Kidney tubule cell (primary cell): ENCODE measurements at regions not wholly inside any gene's neighbourhood (a gene's known extent, or its start where the extent isn't known, plus 50 kb on each side); places are given as distances from the start of the nearest gene placed in this dataset.
"Not testable (repeated sequence)": the region's sequence is repeated elsewhere in the genome, so short reads cannot be mapped to it uniquely, and the experiment has no call there.

Experiments used
- DNase-seq: peaks from one replicate; pipeline ENCODE4 v3.0.0-alpha.2; 2018; ENCODE audit warnings: low spot score

DNA sequence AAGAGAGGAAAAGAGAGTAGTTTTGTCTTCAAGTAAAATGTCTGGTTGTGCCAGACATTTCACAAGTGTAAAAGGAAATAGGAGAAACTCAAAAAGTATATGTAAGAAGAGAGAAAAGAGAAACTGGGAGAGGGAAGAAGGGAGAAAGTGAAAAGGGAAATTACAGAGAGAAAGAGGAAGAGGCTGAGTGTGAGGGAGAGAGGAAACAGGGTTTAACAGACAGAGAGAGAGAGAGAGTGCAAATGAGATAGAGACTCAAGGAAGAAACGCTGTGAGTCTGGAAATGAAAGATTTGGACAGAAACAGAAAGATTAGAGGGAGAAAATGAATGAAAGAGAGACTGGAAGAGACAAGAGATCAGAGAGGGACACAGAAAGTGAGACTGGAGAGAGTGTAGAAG, 806.2 kb downstream of the PLA2G4A start:
- no peak for DNase-seq

DNA sequence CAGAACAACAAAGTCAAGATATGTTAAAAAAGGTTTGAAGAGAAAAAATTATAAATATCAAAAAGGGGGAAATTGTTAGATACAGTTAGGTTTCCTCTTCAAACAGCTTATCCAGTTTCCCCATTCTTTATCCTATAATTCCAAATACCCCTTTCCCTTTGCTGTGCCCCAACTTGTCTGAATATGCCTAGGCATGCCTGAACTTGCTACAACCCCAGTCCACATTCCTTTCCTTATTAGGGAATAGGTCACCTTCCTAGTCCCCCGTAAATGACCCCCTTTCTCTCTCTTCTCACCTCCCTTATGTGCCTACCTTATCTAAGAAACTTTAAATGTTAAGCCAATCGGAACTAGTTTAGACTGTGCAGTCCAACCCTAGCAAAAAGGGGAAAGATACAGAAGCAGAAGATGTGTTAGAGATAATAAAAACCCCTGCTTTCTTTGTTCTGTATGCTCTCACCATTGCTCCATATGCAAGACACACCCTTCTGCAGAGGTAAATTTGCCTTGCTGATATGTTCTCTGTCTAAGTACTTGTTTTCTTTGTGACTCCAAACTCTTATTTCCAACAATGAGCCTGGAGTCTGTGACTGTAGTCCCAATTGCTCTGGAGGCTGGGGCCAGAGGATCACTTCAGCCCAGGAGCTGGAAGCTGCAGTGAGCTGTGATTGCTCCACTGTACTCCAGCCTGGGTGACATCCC, 810.1 kb downstream of the PLA2G4A start:
- no peak for DNase-seq

DNA sequence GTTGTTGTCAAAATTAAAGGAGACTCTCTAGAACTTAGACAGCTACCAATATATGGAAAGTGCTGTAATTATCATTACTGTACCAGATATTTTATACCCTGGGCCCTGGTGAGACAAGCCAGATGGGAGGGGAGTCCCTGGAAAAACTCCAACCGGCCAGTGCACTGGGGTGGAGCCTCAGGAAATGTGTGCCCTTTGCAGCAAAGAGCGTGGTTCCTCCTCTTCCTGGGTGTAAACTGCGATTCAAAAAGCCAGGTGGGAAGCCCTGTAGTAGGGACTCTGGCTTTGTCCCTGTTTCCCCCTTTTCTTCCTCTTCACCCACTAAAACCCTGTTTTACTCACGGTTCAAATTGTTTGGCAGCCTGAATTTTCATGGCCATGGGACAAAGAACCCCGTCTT, 812.3 kb downstream of the PLA2G4A start:
- no peak for DNase-seq

DNA sequence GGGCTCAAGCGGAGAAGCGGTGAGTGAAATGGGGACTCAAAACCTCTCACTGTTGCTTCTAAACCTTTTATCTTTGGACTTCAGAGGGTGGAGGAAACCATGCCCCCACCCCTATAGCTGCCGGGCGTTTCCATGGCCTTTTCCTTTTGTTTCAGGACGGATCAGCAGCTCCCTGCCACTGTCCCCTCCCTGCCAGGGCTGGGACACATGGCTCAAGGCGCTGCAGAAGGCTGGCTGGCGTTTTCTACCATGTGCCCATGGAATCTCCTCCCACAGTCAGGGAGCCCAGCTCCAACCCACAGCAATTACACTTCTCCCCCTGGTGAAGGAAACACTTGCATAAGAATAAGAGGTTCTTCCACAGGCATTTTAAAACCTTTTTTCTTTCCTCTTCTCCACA, 812.7 kb downstream of the PLA2G4A start:
- DNase-seq = no peak

DNA sequence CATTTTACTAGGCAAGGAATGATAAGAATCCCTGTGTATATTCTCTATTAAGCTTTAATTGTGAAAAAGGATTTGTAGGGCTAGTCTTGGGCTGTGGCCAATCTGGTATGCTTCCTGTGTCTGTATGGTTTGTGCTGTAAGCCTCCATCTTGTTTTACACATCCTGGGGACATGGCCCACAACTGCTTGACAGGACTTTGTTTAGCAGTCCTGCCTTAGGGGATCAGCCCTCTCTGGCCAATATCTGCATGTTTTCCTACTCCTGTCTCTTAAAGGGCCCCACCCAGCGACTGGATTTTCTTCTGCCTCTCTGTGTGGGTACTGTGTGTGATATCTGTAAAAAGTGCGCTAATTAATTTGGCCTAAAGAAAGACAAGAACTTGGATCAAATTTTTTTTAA, 813.2 kb downstream of the PLA2G4A start:
- no peak for DNase-seq

DNA sequence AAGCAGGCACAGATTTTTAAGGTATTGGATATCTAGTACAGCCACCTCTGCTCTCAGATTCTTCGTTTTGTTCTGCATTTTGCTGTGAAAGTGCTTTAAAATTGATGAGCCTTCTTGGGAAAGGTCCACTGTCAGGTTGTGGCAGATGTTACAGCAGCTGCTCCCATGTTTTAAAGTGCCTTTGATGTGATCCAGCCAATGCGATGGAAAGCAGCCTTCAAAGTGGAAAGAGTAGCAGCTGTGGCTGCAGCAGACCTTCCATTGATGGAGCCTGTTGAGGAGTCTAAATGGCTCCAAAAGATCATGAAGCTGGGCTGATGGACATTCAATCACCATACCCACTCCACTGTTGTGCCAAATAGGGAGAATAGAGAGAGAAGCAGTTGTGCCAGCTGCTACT, 816.9 kb downstream of the PLA2G4A start:
- no peak for DNase-seq

DNA sequence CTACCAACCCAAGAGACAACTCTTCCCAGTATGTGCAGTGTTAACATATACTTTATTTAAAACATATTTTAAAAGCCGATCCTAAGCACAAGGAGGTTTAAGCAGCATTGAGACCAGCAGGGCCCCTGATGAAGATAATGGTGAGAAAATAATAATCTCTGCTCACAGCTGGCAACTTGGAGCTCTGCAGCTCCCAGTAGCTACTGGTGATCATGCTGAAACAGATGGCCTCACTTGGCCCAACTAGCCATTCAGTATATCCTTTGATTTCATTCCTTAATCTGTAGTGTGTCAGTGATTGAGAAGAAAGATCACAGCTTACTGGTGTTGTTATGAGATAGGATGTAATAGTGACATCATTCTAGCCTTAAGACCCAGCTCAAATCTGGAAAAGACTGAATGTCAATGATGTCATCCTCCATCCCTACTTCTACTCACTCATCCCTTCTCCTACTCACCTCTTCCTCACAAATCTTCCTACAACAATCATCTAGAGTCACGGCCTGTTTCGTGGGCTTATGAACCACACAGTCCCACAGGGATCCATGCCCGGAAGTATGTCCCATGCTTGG, 817.9 kb downstream of the PLA2G4A start:
- DNase-seq = no peak

DNA sequence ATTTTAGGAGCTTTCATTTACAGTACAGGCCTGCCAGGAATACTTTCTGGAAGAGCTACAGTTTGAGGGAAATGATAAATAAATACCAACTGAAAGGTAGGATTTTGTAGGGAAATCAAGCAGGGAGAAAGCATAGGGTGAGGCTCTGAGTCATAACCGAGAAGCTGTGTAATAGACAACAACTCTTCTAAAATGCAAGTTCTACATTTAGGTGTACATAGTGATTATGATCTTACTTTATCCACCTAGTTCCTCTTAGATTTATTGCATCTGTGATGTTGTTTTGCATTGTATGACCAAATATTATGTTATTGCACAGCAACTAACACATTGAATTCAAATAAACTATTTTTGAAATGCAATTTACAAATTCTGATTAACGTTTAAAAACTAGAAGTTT, 819.3 kb downstream of the PLA2G4A start:
- DNase-seq = no peak

DNA sequence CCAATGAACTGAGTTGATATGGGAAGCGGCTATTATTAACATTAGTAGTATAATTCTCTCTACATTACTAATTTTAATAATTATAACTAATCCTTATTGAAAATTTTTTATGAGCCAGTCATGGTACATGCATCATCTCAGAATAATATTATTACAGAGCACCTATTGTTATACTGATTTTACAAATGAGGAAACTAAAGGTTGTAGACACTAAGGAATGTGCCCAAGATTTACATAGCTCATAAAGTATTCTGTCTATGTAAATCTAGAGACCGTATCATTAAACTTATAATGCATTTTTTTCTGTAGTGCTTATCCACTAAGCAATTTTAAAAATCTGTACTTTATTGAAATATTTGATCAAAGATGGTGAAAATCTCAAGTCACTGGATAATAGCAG, 825.9 kb downstream of the PLA2G4A start:
- DNase-seq = no peak

DNA sequence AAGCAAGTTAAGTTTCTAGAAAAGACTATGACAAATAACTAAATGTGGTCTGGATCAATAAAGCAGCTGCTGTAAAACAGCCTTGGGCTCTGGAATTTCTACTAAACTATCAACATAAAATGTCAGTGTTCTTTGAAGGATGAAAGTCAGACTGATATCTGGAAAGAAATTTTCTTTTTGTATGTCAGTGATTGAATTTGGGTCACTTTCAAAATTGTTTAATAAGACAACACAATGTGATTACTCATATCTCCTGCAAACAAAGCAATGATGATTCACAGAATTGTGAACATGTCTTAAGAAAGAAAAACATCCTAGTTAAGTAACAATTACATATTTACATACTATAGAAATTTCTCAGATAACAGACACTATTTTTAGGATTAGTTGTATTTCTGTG, 826.4 kb downstream of the PLA2G4A start:
- no peak for DNase-seq

DNA sequence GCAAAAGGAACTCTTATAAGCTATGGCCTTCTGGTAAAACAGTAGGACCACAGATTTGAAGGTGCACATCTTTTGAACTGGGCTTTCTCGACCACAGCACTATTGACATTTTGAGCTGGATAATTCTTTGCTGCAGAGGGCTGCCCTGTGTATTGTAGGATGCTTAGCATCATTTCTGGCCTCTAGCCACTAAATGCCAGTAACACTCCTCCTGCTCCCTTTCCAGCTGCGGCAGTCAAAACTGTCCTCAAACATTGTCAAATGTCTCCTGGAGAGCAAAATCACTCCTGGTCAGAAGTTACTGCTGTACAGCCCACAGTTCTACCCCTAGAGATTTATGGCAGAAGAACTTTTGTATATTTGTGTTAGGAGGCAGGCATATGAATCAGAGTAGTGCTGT, 836.7 kb downstream of the PLA2G4A start:
- no peak for DNase-seq

DNA sequence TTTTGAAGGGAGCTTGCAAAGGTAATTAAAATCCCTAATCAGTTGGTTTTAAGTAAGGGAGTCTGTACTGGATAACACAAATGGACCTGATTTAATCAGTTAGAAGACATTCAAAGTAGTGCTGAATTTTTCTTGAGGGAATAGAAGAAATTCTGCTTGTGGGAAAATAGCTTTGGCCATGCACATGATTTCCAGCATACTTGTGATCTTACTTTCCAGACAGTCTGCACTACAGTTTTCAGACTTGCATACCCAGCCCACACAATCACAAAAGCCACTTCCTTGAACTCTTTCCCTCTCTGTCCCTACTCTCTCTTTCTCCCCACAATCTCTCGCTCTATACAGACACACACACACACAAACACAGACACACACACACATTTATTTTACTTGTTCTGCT, 852.1 kb downstream of the PLA2G4A start:
- DNase-seq = peak; percentile 13

DNA sequence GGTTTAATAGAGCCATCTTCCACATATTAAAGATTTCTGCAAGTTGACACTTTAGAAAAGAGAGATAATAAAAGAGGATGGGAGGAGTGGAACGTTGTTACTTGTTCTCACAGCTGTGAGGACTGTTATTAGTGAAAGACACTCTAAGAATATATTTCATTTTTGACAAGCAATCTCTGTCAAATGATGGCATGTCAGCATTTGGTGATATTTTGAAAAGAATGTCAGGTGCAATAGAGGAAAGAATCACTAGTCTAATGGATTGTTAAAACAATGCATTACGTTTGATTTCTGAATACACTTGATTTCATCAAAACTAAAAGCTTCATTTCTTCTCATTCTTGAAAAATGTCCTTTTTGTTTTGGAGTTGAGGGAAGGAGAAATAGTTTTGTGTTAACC, 853.4 kb downstream of the PLA2G4A start:
- no peak for DNase-seq

DNA sequence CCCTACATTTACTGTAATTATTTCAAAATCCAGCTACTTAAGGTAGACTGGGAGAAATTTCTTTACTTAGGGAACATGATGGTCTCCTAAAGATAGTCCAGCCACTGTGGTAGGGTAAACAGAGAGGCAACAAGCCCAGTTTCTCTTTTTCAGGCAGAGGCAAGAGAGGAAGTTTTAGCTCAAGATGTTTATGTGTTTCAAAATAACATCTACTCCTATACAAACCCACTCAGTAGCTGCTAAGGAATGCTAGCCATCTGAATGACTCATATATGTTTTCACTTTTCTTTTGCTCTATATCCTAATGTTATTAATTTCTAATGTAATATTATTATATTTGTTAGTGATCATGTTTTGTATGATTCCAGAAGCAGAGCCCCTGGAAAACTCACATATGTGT, 856.6 kb downstream of the PLA2G4A start:
- peak; percentile 5 for DNase-seq

DNA sequence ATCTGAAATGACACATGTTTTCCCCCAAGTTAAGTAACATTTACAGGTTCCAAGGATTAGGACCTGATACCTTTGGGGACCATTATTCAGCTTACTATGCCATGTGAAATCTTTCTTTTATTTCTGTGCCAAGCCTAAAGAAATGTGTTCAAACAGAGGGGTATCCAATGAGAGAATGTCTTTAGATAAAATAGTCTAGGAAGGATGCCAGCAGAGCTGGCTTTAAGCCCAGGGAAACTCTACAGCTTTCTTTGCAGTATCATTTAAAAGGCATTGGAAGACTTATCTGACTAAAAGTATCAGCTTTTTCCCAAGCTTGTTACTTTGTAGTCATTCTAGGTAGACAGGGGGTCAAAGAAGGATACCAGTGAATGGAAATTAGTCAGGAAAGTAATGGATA, 860.4 kb downstream of the PLA2G4A start:
- no peak for DNase-seq

DNA sequence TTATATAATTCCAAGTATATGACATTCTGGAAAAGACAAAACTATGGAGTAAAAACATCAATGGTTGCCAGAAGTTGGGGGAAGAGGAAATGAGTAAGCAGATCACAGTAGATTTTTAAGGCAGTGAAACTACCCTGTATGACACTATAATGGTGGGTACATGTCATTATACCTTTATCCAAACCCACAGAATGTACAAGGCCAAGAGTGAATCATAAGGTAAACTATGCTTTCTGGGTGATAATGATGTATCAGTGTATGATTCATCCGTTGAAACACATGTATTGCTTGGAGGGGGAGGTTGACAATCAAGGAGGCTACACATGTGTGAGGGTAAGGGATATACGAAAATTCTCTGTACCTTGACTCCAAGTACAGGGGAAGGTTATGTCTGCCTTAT, 862.7 kb downstream of the PLA2G4A start:
- DNase-seq = peak; percentile 85

DNA sequence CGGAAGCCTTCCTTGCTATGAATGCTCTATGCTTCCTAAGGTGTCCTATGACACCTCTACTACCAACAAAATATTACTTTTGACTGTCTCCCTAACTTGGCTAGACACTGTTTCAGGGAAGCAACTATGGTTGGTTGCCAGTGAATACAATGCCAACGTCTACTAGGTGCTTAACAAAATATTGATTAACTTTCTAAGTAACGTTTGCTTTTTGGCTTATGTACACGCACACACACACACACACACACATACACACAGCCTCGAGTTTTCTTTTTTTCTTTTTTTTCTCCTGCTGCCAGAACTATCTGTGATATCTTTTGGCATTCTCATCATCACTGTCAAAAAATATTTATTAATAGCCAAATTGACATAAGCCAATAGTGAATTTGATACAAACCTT, 864.0 kb downstream of the PLA2G4A start:
- no peak for DNase-seq

DNA sequence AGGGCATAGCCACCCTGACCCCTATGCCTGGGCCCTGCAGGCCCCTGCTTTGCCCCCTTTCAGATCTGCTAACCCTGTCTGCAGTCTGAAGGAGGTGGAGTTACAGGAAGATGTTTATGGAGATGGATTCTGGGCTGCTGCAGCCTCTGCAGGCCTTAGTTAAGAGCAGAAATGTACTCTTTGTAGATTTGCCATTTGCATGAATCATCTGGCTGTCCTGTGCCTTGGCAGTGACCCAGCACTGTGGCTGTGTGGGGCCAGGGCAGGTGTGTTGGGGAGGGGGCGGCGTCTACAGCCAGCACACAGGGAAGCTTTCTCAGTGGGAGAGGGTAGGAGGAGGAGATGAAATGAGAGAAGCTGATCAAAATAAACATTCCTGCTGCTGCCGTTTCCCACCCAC, 867.3 kb downstream of the PLA2G4A start:
- DNase-seq = peak; percentile 28

DNA sequence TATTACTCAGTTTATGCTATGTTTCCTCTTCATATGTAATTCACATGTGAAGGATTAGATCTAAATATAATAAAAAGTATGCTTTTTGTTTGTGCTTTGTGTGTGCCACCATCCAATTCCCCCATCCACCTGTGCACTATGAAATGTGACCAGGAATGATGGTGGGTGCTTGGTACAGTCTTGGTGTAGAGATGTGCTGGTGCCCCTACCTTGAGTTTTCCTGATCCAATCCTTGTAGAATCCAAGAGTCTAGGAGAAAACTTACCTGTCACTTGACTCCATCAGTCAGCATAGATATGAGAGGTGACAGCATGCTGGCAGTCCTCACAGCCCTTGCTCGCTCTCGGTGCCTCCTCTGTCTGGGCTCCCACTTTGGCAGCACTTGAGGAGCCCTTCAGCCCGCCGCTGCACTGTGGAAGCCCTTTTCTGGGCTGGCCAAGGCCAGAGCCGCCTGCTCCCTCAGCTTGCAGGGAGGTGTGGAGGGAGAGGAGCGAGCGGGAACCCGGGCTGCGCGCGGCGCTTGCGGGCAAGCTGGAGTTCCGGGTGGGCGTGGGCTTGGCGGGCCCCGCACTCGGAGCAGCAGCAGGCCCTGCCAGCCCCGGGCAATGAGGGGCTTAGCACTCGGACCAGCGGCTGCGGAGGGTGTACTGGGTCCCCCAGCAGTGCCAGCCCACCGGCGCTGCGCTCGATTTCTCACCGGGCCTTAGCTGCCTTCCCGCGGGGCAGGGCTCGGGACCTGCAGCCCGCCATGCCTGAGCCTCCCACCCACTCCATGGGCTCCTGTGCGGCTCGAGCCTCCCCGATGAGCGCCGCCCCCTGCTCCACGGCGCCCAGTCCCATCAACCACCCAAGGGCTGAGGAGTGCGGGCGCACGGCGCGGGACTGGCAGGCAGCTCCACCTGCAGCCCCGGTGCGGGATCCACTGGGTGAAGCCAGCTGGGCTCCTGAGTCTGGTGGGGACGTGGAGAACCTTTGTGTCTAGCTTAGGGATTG, 874.7 kb downstream of the PLA2G4A start:
- not testable (repeated sequence) for DNase-seq

DNA sequence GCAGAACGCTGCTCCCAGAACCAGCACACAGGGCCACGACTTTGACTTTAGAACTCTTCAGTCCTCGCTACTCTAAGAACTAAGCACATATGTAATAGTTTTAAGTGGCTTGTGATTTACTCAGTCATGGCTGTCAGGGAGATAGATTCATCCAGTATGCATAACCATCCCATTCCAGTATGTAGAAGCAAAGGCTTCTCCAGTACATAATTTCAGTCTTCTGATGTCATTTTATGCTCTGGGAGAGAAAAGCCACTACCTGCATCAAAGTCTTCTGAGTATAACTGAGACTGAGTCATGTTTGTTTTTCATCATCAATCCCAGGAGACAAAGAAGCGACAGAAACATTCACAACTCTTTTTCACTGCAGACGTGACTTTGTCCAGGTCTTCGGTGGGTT, 885.7 kb downstream of the PLA2G4A start:
- no peak for DNase-seq

DNA sequence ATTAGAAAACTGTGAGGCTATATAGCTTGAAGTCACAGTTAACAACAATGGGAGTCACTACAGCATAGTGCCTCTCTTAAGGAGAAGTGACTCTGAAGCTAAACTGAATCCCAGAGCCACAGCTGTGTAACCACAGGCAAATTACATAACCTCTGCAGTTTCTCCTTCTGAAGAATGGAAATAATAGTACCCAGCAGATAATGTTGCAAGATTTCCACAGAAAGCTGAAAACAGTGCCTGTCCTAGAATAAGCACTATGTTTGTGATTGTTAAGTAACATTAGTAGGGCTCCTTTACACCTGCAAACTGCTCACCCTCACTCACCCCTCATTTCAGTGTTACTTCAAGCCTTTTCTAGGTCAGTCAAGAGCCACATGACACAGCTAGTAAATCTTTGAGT, 886.7 kb downstream of the PLA2G4A start:
- no peak for DNase-seq

DNA sequence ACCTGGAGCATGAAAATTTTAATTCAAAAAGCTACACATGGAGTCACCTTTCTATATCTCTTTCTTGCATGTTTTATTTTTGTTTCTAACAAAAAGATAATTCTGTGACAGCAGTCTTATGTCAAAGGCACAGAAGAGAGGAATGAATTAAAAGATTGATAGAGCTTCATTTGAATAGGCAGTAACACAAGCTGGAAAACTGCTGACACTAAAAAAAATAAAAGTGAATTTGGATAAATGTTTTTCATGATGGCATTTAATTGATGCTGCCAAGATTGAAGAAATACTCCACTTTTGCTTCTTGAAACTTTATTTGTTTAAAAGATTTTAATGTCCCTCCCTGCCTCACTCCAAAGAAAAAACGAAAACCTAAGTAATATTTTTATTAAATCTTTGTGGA, 887.4 kb downstream of the PLA2G4A start:
- DNase-seq = no peak

DNA sequence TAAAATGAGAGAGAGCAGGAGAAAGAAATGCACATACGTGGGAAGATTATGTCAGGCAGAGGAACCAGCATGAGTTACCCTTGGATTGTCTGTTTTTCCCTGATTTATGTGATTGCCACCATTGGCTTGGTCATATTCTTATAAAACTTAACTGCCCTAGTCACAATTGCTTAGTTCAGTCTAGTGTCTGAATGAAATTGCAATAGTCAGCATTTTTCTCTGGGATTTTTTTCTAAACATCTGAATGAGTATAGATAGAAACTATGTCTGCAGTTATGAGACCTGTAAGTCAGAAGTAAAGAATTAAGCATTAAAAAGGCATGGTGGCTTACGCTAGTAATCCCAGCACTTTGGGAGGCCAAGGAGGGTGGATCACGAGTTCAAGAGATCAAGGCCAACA, 889.8 kb downstream of the PLA2G4A start:
- DNase-seq = no peak
